ENCODE measurements at regions not wholly inside any gene's neighbourhood (a gene's known extent, or its start where the extent isn't known, plus 50 kb on each side); places are given as distances from the start of the nearest gene placed in this dataset.

DNA sequence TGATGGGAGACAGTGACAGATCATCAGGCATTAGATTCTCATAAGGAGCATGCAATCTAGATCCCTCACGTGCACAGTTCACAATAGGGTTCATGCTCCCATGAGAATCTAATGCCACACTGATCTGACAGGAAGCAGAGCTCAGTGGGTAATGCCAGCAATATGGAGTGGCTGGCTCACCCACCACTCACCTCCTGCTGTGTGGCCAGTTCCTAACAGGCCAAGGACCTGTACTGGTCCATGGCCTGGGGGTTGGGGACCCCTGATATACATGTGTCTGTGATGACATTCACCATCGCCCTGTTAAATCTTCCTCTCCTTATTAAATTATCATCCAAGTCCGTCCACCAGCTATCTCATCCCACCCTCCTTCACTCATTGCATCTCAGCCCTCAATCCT is 118.4 kb downstream of the TEX36 start:
- H3K9me3 ChIP-seq (ENCODE audit: control insufficient read depth in 4 of 4, insufficient read depth in 3 of 4, low read length in 3 of 4) = peaks cover 0 to 10% (median 3%) of the 10 kb centered on the region in 4 donors
- no peak overlapping the region for H3K9ac ChIP-seq (ENCODE audit: insufficient read depth in 1 of 2, low read length in 2 of 2)
- TF ChIP-seq, protein P1, sequence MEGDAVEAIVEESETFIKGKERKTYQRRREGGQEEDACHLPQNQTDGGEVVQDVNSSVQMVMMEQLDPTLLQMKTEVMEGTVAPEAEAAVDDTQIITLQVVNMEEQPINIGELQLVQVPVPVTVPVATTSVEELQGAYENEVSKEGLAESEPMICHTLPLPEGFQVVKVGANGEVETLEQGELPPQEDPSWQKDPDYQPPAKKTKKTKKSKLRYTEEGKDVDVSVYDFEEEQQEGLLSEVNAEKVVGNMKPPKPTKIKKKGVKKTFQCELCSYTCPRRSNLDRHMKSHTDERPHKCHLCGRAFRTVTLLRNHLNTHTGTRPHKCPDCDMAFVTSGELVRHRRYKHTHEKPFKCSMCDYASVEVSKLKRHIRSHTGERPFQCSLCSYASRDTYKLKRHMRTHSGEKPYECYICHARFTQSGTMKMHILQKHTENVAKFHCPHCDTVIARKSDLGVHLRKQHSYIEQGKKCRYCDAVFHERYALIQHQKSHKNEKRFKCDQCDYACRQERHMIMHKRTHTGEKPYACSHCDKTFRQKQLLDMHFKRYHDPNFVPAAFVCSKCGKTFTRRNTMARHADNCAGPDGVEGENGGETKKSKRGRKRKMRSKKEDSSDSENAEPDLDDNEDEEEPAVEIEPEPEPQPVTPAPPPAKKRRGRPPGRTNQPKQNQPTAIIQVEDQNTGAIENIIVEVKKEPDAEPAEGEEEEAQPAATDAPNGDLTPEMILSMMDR (IDR thresholded peaks at IDR 0.05; ENCODE audit: control extremely low read depth, extremely low read depth) = no peak
- no peaks in the 10 kb centered on the region for H3K27me3 ChIP-seq (ENCODE audit: control insufficient read depth in 3 of 3, insufficient read depth in 3 of 3, low read length in 2 of 3)
- H3K4me1 ChIP-seq (ENCODE audit: control insufficient read depth in 5 of 5, insufficient read depth in 5 of 5, low read length in 5 of 5) = peaks cover 0 to 13% (median 0%) of the 10 kb centered on the region in 5 donors
- H3K36me3 ChIP-seq (ENCODE audit: control insufficient read depth in 4 of 4, insufficient read depth in 4 of 4, low read length in 4 of 4) = no peaks in the 10 kb centered on the region
- WGBS, 2 donors = 72 to 82% methylated on average over 3 of the region's 3 CpGs
- no peak for ATAC-seq (ENCODE audit: insufficient read depth, low FRiP score)
- DNase-seq = no peak
- no peak overlapping the region for H3K27ac ChIP-seq (ENCODE audit: low read depth in 1 of 2, low read length in 1 of 2)
- H3K4me3 ChIP-seq = no peak overlapping the region

DNA sequence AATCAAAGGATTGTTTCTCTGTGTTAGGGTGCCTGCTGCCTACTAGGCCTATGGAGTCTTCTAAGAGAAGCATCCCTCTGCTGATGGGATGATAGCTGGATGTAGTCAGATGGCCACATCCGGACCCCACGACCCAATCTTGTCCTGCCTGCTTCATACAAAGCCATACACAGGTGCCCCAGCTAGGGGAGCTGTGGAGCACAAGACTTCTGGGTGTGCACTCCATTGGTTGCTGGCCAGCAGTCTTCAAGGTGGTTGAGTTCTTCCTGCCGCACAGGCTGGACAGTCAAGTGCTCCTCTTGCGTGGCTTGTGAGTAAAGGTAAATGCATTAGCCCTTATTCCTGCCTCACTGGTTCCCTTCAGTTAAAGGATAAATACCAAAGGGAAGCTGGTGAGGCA is 120.2 kb downstream of the TEX36 start:
- H3K9me3 ChIP-seq (ENCODE audit: control insufficient read depth in 4 of 4, insufficient read depth in 3 of 4, low read length in 3 of 4) = peaks cover 0 to 5% (median 3%) of the 10 kb centered on the region in 4 donors
- TF ChIP-seq, protein P1 (IDR thresholded peaks at IDR 0.05; ENCODE audit: control extremely low read depth, extremely low read depth) = no peak
- no peak overlapping the region for H3K9ac ChIP-seq (ENCODE audit: insufficient read depth in 1 of 2, low read length in 2 of 2)
- 81 to 86% methylated on average over 4 of the region's 4 CpGs for WGBS, 2 donors
- no peak for ATAC-seq (ENCODE audit: insufficient read depth, low FRiP score)
- no peak for DNase-seq
- no peak overlapping the region for H3K4me3 ChIP-seq
- no peaks in the 10 kb centered on the region for H3K36me3 ChIP-seq (ENCODE audit: control insufficient read depth in 4 of 4, insufficient read depth in 4 of 4, low read length in 4 of 4)
- H3K27me3 ChIP-seq (ENCODE audit: control insufficient read depth in 3 of 3, insufficient read depth in 3 of 3, low read length in 2 of 3) = no peaks in the 10 kb centered on the region
- H3K27ac ChIP-seq (ENCODE audit: low read depth in 1 of 2, low read length in 1 of 2) = no peak overlapping the region
- peaks cover 0 to 28% (median 5%) of the 10 kb centered on the region in 5 donors for H3K4me1 ChIP-seq (ENCODE audit: control insufficient read depth in 5 of 5, insufficient read depth in 5 of 5, low read length in 5 of 5)

DNA sequence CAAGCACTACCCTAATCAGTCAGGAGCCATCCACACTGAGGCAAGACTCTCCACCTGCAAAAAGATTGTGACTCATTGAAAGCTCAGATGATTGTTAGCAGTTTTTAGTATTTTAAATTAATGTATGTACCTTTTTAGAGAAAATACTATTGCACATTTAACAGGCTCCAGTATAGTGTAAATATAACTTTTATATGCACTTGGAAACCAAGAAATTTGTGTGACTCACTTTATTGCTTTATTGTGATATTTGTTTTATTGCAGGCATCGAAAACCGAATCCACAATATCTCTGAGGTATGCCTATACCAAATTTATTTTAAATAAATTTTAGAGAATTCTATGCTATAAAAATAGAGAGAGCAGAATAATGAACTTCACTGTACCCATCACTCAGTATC is 122.0 kb downstream of the TEX36 start:
- ATAC-seq (ENCODE audit: insufficient read depth, low FRiP score) = no peak
- TF ChIP-seq, protein P1 (IDR thresholded peaks at IDR 0.05; ENCODE audit: control extremely low read depth, extremely low read depth) = no peak
- H3K4me3 ChIP-seq = no peak overlapping the region
- 97 to 98% methylated on average over 2 of the region's 2 CpGs for WGBS, 2 donors
- no peaks in the 10 kb centered on the region for H3K27me3 ChIP-seq (ENCODE audit: control insufficient read depth in 3 of 3, insufficient read depth in 3 of 3, low read length in 2 of 3)
- H3K36me3 ChIP-seq (ENCODE audit: control insufficient read depth in 4 of 4, insufficient read depth in 4 of 4, low read length in 4 of 4) = no peaks in the 10 kb centered on the region
- no peak for DNase-seq
- H3K4me1 ChIP-seq (ENCODE audit: control insufficient read depth in 5 of 5, insufficient read depth in 5 of 5, low read length in 5 of 5) = peaks cover 0 to 40% (median 5%) of the 10 kb centered on the region in 5 donors
- H3K27ac ChIP-seq (ENCODE audit: low read depth in 1 of 2, low read length in 1 of 2) = no peak overlapping the region
- H3K9me3 ChIP-seq (ENCODE audit: control insufficient read depth in 4 of 4, insufficient read depth in 3 of 4, low read length in 3 of 4) = peaks cover 0 to 5% (median 0%) of the 10 kb centered on the region in 4 donors
- no peak overlapping the region for H3K9ac ChIP-seq (ENCODE audit: insufficient read depth in 1 of 2, low read length in 2 of 2)

DNA sequence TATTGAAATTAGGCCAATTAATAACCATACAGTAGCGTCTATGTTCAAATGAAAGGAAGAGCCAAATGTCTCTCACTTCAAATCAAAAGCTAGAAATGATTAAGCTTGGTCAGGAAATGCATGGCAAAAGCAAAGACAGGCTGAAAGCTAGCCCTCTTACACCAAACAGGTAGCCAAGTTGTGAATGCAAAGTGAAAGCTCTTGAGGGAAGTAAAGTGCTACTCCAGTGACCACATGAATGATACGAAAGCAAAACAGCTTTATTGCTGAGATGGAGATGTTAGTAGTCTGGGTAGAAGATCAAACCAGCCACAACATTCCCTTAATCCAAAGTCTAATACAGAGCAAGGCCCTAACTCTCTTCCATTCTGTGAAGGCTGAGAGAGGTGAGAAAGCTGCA is 123.8 kb downstream of the TEX36 start:
- H3K27me3 ChIP-seq (ENCODE audit: control insufficient read depth in 3 of 3, insufficient read depth in 3 of 3, low read length in 2 of 3) = no peaks in the 10 kb centered on the region
- peaks cover 0 to 3% (median 0%) of the 10 kb centered on the region in 4 donors for H3K9me3 ChIP-seq (ENCODE audit: control insufficient read depth in 4 of 4, insufficient read depth in 3 of 4, low read length in 3 of 4)
- WGBS, 2 donors = 24 to 84% methylated on average over 2 of the region's 2 CpGs
- ATAC-seq (ENCODE audit: insufficient read depth, low FRiP score) = peak; percentile 47
- no peak overlapping the region for H3K9ac ChIP-seq (ENCODE audit: insufficient read depth in 1 of 2, low read length in 2 of 2)
- H3K36me3 ChIP-seq (ENCODE audit: control insufficient read depth in 4 of 4, insufficient read depth in 4 of 4, low read length in 4 of 4) = no peaks in the 10 kb centered on the region
- no peak overlapping the region for H3K27ac ChIP-seq (ENCODE audit: low read depth in 1 of 2, low read length in 1 of 2)
- H3K4me1 ChIP-seq (ENCODE audit: control insufficient read depth in 5 of 5, insufficient read depth in 5 of 5, low read length in 5 of 5) = peaks cover 0 to 30% (median 5%) of the 10 kb centered on the region in 5 donors
- TF ChIP-seq, protein P1 (IDR thresholded peaks at IDR 0.05; ENCODE audit: control extremely low read depth, extremely low read depth) = no peak
- peak in 1 of 3 donors; percentile 37 for DNase-seq
- H3K4me3 ChIP-seq = no peak overlapping the region
